ENCODE measurements at regions not wholly inside any gene's neighbourhood (a gene's known extent, or its start where the extent isn't known, plus 50 kb on each side); places are given as distances from the start of the nearest gene placed in this dataset.

- no peak for DNase-seq (ENCODE audit: low spot score)
- no peak for TF ChIP-seq CTCF (IDR thresholded peaks at IDR 0.05)
- H3K27ac ChIP-seq, result no peak overlapping the region
- H3K4me3 ChIP-seq, result no peak overlapping the region
Measured at GRCh38 chrX:63993936-63994335, 208.9 kb upstream of the ARHGEF9 start.

GRCh38 chrX:63985906-63986305 lies 200.9 kb upstream of the ARHGEF9 start:
- TF ChIP-seq CTCF (IDR thresholded peaks at IDR 0.05), result no peak

GRCh38 chrX:63979480-63979879 lies 194.5 kb upstream of the ARHGEF9 start:
- DNase-seq (ENCODE audit: low spot score), result no peak
- TF ChIP-seq CTCF (IDR thresholded peaks at IDR 0.05), result no peak
- Histone ChIP-seq H3K27ac (no peak overlapping the region), H3K4me3 (no peak overlapping the region)

More at GRCh38 chrX:63985906-63986305, 200.9 kb upstream of the ARHGEF9 start:
- no peak overlapping the region for H3K27ac ChIP-seq
- no peak overlapping the region for H3K4me3 ChIP-seq
- no peak for DNase-seq (ENCODE audit: low spot score)

- no peak for DNase-seq (ENCODE audit: low spot score)
- no peak overlapping the region for H3K4me3 ChIP-seq
- no peak for TF ChIP-seq CTCF (IDR thresholded peaks at IDR 0.05)
- H3K27ac ChIP-seq, result no peak overlapping the region
Measured at GRCh38 chrX:63967551-63967950, 182.5 kb upstream of the ARHGEF9 start.

- H3K4me3 ChIP-seq, result no peak overlapping the region
- no peak for TF ChIP-seq CTCF (IDR thresholded peaks at IDR 0.05)
- DNase-seq (ENCODE audit: low spot score), result no peak
- H3K27ac ChIP-seq, result no peak overlapping the region
Measured at GRCh38 chrX:63963095-63963784, 178.2 kb upstream of the ARHGEF9 start.

GRCh38 chrX:63961964-63962363 lies 176.9 kb upstream of the ARHGEF9 start:
- Histone ChIP-seq H3K27ac (no peak overlapping the region), H3K4me3 (no peak overlapping the region)
- no peak for TF ChIP-seq CTCF (IDR thresholded peaks at IDR 0.05)
- no peak for DNase-seq (ENCODE audit: low spot score)

- no peak for DNase-seq (ENCODE audit: low spot score)
Measured at GRCh38 chrX:63959975-63960374, 175.0 kb upstream of the ARHGEF9 start.

More at GRCh38 chrX:63959975-63960374, 175.0 kb upstream of the ARHGEF9 start:
- Histone ChIP-seq H3K27ac (no peak overlapping the region), H3K4me3 (no peak overlapping the region)
- TF ChIP-seq CTCF (IDR thresholded peaks at IDR 0.05), result no peak
